SH-SY5Y (cell line): ENCODE measurements at regions not wholly inside any gene's neighbourhood (a gene's known extent, or its start where the extent isn't known, plus 50 kb on each side); places are given as distances from the start of the nearest gene placed in this dataset.

Source experiments
- GATA2 ChIP-seq: IDR thresholded peaks from 2 replicates; pipeline ENCODE4 v1.6.1; 2011; ENCODE audit warnings: mild to moderate bottlenecking, low read depth, low read length
- GATA3 ChIP-seq: IDR thresholded peaks from 2 replicates; pipeline ENCODE4 v1.6.1; 2011; ENCODE audit warnings: low read depth, mild to moderate bottlenecking, low read length, moderate library complexity

DNA sequence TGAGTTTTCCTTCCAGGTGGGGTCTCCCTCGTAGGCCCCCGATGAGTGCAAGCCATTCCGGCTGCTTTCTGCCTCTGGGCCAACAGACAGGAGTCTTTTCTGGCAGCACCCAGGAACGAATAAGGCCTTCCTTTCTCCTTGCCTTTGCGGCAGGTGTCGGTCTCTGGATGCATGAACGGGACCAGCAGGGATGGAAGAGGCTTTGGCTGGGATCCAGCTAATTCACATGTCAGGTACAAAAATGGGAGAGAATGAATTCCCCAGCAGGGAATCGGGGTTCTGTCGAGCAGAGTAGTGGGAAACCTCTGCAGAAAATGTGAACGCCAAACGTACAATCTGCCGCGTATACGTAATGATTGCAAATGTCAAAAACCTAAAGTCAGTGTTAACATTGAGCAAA lies 146.1 kb upstream of the TBL1X start:
- TF ChIP-seq GATA2 (no peak), GATA3 (no peak)

DNA sequence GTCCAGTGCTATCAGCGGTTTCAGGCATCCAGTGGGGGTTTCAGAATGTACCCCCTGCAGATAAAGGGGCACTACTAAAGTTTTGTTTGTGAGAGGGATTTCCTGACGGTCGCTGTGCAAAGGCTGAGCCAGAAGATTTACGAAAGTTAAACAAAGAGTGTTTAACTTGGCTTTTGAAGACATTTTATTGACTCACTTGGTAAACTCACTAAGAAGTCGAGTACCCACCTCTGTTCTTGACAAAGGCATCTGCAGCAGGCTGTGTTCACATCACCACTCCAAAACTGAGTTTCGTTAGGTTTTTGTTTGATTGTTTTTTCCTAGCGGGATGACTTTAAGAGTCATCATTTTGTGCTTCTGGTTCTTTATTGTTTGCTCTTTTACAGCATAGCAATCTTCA lies 143.9 kb upstream of the TBL1X start:
- TF ChIP-seq GATA3 (no peak), GATA2 (no peak)

DNA sequence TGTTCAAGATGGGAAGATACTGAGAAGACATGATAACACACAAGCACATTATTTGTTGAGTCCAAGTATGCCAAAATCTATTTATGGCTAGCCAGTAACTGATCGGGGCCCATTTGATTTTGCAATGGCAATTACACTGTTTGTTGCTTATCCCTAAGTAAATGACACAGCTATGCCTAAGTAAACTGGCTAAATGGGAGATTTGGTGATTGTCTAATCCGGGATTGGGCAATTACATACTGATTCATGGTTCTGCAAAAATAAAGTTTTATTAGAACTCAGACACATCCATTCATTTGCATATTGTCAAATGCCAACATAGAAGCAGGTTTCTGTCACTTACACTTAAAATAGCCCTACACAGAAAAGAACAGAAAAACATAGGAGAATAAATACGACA lies 140.2 kb upstream of the TBL1X start:
- TF ChIP-seq GATA2 (no peak), GATA3 (no peak)

DNA sequence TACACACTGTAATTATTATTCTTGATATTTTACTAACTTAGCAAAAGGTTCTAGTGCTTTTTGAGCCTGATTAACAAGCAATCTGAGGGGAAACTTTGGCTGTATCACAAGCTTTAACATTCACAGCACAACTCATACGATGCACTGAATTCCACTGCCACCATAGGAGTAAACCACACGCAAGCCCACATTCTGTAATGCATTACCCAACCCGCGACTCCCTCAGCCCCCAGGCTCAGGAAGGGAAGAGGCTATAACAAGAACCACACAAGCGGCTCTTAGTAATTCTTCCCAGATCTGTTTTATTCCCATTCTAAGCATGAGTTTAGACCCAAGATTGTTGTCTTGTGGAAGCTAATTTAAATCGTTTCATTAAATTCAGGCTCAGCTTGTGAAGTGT lies 138.5 kb upstream of the TBL1X start:
- TF ChIP-seq GATA2 (no peak), GATA3 (no peak)

DNA sequence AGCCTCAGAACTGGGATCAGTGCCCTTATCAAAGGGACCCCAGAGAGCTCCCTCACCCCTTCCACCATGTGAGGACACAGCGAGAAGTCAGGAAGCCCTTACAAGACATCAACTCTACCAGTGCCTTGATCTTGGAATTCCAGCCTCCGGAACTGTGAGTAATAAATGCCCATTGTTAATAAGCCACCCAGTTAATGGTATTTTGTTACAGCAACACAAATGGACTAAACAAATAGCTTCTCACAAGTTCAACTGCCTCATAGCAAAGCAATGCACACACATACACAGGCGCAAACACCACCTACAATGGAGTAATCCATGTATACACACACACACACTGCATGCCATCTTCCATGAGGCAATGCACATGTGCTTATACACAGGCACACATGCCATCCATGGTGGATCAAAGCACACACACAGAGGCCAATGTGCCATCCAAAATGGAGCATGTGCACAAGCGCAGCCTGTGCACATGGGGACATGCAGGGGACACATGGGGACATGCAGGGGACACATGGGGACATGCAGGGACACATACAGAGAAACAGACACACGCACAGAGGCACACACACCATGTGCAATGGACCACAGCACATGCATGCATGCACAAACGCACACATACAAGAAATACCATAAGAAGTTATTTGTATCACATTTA lies 137.6 kb upstream of the TBL1X start:
- no peak for TF ChIP-seq GATA2
- TF ChIP-seq GATA3, result no peak

DNA sequence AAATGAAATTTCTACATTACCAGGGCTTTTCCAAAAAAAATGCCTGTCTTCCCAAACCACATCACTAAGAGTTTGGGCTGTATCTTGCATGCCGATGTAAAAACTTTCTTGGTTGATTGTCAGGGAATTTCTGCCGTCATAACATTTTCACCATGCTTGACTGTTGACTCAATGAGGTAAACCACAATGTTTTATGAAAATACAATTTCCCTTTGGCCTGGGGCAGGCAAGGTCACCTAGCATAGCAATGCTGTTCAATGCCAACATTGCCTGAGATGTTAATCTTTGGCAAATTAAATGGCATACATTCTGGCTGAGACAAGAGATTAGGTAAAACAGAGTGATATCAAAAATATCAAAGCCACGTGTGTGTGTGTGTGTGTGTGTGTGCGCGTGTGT lies 137.1 kb upstream of the TBL1X start:
- TF ChIP-seq GATA3 (no peak), GATA2 (no peak)

DNA sequence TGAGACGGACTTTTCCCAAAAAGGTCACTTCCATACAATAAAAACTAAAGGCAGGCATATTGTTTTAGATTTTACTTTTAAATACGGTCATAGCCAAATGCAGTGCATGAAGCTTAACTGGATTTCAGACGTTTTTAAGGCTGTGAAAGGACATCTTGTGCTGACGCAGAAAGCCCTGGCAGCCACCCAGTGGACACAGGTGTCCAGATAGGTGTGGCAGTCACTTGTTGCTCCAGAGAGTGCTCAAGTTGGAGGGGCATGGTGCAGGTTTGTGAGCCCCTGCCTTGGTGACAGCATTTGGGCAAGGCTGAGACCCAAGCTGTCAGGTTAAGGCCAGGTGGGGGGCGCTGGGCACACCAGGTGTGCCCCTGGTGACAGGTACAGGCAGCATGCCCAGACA lies 135.8 kb upstream of the TBL1X start:
- no peak for TF ChIP-seq GATA3
- no peak for TF ChIP-seq GATA2

DNA sequence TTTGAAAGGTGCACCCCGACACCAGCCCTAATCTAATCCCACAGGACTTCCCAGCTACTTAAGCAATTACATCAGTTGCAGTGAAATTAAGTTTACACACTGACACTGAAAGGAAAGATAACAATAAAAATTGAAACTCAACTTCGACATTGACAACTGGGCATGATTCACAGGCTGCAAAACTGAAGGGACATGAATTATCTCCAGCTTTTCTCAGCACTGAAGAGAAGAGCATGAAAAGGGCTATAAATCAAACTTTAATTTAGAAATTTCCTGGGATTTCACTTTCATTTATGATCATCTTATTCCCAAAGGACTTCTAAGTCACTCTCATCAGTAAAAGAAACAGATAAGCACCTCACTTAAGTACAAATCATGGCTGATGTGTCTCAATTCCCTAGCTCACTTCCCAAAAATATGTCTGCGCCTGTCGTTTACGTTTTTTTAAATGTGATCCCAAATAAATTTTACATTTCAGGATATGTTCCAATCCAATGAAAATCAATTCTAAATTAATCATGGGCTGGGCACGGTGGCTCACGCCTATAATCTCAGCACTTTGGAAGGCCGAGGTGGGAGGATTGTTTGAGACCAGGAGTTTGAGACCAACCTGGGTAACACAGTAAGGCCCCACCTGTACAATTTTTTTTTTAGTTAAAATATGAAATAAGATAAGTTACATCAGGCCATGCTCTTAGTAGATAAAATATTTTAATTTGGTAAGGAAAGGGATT lies 134.4 kb upstream of the TBL1X start:
- no peak for TF ChIP-seq GATA2
- TF ChIP-seq GATA3, result no peak

DNA sequence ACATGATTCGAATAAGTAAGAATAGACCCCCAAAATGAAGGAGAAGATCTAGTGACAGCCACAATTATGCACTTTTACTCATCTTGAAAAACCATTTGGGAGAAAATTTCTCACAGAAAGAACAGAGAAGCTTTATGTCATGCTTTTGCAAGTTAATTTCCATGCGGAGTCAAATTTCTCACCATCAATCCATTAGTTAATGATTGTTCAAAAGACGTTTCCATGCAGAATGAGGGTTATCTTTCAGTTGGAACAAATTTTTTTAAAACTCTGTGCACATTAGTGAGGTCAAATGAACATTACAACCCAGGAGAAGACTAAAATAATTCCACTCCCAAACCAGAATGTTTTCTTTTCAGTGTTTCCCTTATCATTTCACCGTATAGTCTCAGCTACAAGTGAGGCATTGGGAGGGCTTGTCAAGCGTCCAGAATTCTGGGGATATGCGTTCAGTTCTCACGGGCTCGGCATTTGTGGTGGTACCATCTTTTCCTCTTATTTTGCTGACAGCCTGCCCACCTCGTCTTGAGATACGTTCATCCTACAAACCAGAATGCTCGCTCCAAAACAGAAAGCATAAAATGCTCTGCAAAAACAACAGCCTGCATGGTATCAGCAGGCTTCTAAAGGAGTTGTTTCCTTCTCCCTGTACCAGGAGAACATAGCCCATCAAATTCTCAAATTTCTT lies 130.8 kb upstream of the TBL1X start:
- TF ChIP-seq GATA3 (no peak), GATA2 (no peak)

DNA sequence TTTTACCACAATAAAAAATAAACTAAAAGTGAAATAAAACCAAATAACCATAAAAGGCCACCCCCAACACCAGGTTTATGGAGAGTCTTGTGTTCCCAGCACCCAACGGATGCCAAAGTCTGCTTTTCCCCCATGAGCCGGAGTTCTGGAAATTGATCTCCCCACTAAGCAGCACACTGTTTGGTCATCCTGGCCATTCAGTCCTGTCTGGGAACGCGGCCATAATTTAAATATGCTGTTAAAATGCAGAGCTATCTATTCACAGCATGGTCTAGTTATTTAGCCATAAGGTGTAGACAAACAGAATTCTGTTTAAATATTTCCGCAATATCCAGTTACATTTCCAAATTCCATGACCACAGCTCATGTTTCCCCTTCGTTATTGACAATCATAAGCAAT lies 129.6 kb upstream of the TBL1X start:
- TF ChIP-seq GATA2 (no peak), GATA3 (no peak)

DNA sequence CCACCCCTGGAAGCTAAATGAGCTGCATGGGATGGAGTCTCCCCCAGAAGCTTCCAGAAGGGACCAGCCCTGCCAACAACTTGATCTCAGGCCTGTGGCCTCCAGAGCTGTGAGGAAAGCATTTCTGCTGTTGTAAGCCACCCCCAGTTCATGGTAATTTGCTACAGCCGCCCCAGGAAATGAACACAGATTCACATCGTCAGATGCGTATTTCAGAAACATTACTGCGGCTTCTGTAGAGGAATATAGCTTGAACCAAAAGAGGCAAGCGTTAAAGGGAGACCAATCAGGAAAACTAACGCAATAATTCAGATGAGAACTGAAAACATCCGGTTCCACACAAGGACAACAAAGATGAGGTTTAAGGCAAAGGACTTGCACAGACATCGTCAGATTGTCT lies 128.4 kb upstream of the TBL1X start:
- TF ChIP-seq GATA3 (no peak), GATA2 (no peak)

DNA sequence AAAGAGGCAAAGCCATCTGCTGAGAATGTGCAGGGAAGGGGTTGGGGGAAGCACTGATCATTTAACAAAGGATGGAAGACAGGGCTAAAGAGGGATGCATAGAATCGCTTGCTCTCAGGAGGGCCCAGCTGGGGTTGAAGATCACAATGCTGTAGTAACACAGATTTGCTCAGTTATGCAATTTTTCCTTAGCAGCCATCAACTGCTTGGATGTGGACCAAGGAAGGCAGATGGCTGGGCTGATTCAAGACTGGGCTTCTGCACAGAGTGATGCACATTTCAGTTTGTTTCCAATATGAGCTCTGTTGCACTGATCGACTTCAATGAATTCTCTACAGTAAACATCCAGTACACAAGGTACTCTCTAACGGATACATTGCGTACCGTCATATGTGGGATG lies 127.8 kb upstream of the TBL1X start:
- TF ChIP-seq GATA2 (no peak), GATA3 (no peak)

DNA sequence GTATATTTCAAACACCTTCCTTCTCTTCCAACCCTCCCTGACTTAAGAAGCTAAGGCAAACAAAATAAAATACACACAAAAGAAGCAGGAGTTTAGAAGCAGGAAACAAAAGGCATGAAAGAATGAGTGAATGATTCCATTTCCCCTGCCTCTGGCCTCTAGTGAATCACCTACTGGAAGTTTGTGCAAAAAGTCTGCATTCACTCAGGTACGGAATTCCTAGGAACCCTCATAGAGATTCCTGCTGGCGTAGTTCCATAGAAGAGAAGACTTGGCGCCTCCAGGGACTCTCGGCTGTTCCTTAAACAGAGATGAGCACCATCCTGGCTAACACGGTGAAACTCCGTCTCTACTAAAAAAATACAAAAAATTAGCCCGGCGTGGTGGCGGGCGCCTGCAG lies 125.9 kb upstream of the TBL1X start:
- TF ChIP-seq GATA2, result no peak
- no peak for TF ChIP-seq GATA3

DNA sequence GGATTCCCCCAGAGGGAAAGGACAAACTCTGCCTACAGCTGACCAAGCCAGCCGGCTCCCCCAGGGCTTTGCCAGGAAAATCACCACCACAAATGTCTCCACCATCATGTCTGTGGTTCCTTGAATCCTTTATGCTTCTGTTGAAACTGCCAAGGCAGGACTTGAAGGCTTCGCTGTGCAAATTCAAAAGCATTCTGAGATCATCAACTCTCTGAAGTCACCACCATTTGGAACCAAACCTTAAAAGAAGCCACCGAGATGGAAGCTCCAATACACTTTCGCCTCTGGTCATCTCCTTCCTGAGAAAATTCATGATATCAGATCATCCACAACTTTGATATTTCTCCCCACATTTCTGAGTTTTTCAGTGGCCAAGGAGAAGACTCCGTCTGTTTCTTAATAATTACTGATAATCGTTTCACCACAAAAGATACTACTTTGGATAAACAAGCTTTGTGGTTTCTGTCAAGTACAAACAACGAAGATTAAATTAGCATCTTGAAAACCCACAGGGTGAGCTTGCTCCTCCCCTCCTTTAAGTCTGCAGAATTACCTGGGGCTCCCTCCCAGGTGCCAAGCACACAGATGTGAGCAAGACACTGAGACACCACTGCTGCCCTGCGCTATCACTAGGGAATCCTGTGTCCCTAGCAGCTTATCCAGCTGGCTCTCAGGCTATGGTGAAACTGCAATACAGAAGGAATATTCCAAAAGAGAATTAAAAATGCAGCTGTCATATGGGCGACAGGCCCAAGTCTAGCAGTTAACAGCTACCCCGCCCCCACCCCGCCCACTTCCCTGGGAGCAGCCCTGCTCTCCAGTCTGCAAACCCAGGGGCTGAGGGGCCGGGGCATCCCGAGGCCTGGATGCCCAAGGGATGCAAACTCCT lies 125.0 kb upstream of the TBL1X start:
- TF ChIP-seq GATA3 (no peak), GATA2 (no peak)
